ENCODE measurements at regions not wholly inside any gene's neighbourhood (a gene's known extent, or its start where the extent isn't known, plus 50 kb on each side); places are given as distances from the start of the nearest gene placed in this dataset.

DNA sequence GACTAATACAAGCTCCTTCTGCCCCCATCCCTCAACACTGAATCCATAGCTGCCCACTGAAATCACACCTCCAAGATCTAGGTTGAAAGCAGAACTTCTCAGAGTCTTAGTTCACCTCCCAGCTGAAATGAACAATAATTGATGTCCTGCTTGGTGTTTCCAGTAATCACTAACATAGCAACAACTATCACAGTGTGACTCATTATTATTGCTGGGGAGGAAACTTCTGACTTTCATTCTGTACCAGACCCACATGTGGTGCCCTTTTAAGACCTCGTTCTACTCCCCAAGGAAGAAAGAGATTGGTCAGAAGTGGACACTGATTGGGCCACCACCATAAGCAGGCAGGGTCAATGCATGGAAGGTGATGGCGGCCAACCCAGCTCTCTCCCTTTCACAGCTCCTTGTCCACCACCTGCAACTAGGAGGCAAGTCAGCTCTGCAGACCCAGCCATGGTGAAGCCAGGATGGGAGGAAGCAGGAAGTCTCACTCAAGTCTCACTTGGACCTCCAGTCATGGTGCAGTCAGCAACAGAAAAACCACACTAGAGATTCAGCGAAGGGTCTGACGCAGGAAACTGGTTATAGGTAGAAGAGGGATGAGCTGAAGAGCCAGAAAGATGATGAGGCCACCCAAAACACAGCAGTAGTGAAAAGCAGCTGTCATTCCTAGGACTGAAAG, 720.2 kb downstream of the PTPRU start (continued):
- TF ChIP-seq, protein P1, sequence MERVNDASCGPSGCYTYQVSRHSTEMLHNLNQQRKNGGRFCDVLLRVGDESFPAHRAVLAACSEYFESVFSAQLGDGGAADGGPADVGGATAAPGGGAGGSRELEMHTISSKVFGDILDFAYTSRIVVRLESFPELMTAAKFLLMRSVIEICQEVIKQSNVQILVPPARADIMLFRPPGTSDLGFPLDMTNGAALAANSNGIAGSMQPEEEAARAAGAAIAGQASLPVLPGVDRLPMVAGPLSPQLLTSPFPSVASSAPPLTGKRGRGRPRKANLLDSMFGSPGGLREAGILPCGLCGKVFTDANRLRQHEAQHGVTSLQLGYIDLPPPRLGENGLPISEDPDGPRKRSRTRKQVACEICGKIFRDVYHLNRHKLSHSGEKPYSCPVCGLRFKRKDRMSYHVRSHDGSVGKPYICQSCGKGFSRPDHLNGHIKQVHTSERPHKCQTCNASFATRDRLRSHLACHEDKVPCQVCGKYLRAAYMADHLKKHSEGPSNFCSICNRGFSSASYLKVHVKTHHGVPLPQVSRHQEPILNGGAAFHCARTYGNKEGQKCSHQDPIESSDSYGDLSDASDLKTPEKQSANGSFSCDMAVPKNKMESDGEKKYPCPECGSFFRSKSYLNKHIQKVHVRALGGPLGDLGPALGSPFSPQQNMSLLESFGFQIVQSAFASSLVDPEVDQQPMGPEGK (CRISPR knock-in tag; IDR thresholded peaks at IDR 0.05; ENCODE audit: borderline replicate concordance): no peak
- TF ChIP-seq BACH2 (CRISPR knock-in tag; IDR thresholded peaks at IDR 0.05; ENCODE audit: borderline replicate concordance) (no peak), ZNF8 (CRISPR knock-in tag; IDR thresholded peaks at IDR 0.05) (no peak), SNAI2 (CRISPR knock-in tag; IDR thresholded peaks at IDR 0.05) (no peak)

DNA sequence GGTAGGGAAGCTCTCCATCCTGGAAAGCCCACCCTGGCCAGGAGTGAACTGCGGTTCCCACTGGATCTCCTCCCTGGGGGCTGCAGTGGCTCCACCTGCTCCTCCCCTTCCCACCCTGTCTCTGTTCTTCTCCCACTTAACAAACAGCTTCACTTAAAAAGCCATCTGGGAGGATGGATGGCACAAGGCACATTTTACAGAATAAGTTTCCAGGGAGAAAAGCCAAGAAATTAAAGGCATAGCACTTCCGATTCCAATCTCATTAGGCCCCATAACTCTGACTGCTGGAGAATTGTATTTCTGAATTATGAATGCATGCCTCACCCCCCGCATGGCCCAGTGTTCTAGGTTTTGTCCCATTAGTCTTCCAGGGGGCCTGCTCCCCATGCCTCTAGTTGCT, 718.3 kb downstream of the PTPRU start:
- TF ChIP-seq ZNF565 (CRISPR knock-in tag; conservative IDR thresholded peaks at IDR 0.05; ENCODE audit: low read depth) (no peak), GLIS3 (CRISPR knock-in tag; IDR thresholded peaks at IDR 0.05) (no peak), ZNF8 (CRISPR knock-in tag; IDR thresholded peaks at IDR 0.05) (no peak), ARNTL (CRISPR knock-in tag; IDR thresholded peaks at IDR 0.05; ENCODE audit: borderline replicate concordance, low read depth) (no peak), TCF4 (CRISPR knock-in tag; IDR thresholded peaks at IDR 0.05; ENCODE audit: borderline replicate concordance) (no peak), PPARA (CRISPR knock-in tag; IDR thresholded peaks at IDR 0.05; ENCODE audit: borderline replicate concordance) (no peak), ZC3H10 (CRISPR knock-in tag; IDR thresholded peaks at IDR 0.05) (no peak), ISL1 (CRISPR knock-in tag; IDR thresholded peaks at IDR 0.05) (no peak), ZFP30 (CRISPR knock-in tag; IDR thresholded peaks at IDR 0.05) (no peak), ZNF70 (CRISPR knock-in tag; IDR thresholded peaks at IDR 0.05) (no peak), CSDC2 (CRISPR knock-in tag; IDR thresholded peaks at IDR 0.05) (no peak), TOX (CRISPR knock-in tag; IDR thresholded peaks at IDR 0.05; ENCODE audit: borderline replicate concordance) (no peak), RARB (CRISPR knock-in tag; IDR thresholded peaks at IDR 0.05) (no peak), BACH2 (CRISPR knock-in tag; IDR thresholded peaks at IDR 0.05; ENCODE audit: borderline replicate concordance) (no peak)
- TF ChIP-seq, protein P2, sequence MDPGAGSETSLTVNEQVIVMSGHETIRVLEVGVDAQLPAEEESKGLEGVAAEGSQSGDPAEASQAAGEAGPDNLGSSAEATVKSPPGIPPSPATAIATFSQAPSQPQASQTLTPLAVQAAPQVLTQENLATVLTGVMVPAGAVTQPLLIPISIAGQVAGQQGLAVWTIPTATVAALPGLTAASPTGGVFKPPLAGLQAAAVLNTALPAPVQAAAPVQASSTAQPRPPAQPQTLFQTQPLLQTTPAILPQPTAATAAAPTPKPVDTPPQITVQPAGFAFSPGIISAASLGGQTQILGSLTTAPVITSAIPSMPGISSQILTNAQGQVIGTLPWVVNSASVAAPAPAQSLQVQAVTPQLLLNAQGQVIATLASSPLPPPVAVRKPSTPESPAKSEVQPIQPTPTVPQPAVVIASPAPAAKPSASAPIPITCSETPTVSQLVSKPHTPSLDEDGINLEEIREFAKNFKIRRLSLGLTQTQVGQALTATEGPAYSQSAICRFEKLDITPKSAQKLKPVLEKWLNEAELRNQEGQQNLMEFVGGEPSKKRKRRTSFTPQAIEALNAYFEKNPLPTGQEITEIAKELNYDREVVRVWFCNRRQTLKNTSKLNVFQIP (CRISPR knock-in tag; IDR thresholded peaks at IDR 0.05; ENCODE audit: borderline replicate concordance, low read depth): no peak
- TF ChIP-seq, protein P3, sequence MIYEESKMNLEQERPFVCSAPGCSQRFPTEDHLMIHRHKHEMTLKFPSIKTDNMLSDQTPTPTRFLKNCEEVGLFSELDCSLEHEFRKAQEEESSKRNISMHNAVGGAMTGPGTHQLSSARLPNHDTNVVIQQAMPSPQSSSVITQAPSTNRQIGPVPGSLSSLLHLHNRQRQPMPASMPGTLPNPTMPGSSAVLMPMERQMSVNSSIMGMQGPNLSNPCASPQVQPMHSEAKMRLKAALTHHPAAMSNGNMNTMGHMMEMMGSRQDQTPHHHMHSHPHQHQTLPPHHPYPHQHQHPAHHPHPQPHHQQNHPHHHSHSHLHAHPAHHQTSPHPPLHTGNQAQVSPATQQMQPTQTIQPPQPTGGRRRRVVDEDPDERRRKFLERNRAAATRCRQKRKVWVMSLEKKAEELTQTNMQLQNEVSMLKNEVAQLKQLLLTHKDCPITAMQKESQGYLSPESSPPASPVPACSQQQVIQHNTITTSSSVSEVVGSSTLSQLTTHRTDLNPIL (CRISPR knock-in tag; IDR thresholded peaks at IDR 0.05; ENCODE audit: low read depth): no peak
- TF ChIP-seq, protein P1 (CRISPR knock-in tag; IDR thresholded peaks at IDR 0.05; ENCODE audit: borderline replicate concordance): no peak
- no peak for ATAC-seq

DNA sequence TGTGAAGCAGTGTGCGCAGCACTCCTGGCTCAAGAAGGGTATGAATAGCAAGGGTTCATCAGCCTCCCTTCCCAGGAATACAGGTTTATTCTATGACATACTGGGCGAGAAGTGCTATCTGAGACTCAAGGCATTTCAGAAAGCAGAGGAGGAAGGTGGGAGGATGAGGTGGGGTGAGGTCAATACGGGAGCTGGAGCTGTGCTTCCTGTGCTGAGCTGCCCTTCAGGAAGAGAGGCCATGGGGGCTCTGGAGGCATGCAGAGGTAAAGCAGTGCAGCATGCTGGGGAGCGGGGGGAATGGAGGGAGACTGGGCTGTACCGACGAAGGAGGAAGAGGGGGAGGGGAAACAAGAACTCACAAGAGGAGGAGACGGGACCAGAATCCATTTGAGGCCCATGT, 717.6 kb downstream of the PTPRU start:
- ATAC-seq: no peak
- TF ChIP-seq BACH2 (CRISPR knock-in tag; IDR thresholded peaks at IDR 0.05; ENCODE audit: borderline replicate concordance): no peak
- TF ChIP-seq SNAI2 (CRISPR knock-in tag; IDR thresholded peaks at IDR 0.05): no peak
- no peak for TF ChIP-seq CSDC2 (CRISPR knock-in tag; IDR thresholded peaks at IDR 0.05)
- no peak for TF ChIP-seq ZNF8 (CRISPR knock-in tag; IDR thresholded peaks at IDR 0.05)
- no peak for TF ChIP-seq OSR1 (CRISPR knock-in tag; IDR thresholded peaks at IDR 0.05)
- TF ChIP-seq TOX (CRISPR knock-in tag; IDR thresholded peaks at IDR 0.05; ENCODE audit: borderline replicate concordance): no peak
- TF ChIP-seq, protein P3 (CRISPR knock-in tag; IDR thresholded peaks at IDR 0.05; ENCODE audit: low read depth): no peak
- TF ChIP-seq, protein P2 (CRISPR knock-in tag; IDR thresholded peaks at IDR 0.05; ENCODE audit: borderline replicate concordance, low read depth): no peak
- TF ChIP-seq, protein P1 (CRISPR knock-in tag; IDR thresholded peaks at IDR 0.05; ENCODE audit: borderline replicate concordance): no peak
- TF ChIP-seq ISL1 (CRISPR knock-in tag; IDR thresholded peaks at IDR 0.05): no peak
- TF ChIP-seq, protein P4, sequence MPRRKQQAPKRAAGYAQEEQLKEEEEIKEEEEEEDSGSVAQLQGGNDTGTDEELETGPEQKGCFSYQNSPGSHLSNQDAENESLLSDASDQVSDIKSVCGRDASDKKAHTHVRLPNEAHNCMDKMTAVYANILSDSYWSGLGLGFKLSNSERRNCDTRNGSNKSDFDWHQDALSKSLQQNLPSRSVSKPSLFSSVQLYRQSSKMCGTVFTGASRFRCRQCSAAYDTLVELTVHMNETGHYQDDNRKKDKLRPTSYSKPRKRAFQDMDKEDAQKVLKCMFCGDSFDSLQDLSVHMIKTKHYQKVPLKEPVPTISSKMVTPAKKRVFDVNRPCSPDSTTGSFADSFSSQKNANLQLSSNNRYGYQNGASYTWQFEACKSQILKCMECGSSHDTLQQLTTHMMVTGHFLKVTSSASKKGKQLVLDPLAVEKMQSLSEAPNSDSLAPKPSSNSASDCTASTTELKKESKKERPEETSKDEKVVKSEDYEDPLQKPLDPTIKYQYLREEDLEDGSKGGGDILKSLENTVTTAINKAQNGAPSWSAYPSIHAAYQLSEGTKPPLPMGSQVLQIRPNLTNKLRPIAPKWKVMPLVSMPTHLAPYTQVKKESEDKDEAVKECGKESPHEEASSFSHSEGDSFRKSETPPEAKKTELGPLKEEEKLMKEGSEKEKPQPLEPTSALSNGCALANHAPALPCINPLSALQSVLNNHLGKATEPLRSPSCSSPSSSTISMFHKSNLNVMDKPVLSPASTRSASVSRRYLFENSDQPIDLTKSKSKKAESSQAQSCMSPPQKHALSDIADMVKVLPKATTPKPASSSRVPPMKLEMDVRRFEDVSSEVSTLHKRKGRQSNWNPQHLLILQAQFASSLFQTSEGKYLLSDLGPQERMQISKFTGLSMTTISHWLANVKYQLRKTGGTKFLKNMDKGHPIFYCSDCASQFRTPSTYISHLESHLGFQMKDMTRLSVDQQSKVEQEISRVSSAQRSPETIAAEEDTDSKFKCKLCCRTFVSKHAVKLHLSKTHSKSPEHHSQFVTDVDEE (CRISPR knock-in tag; IDR thresholded peaks at IDR 0.05): no peak
